Naive thymus-derived CD8-positive, alpha-beta T cell (primary cell): ENCODE measurements at regions not wholly inside any gene's neighbourhood (a gene's known extent, or its start where the extent isn't known, plus 50 kb on each side); places are given as distances from the start of the nearest gene placed in this dataset.

Source experiments
- ATAC-seq, 2 donors: fragments of 150-1000 bp; cut with Tn5 transposase in 1 of 2; sonication (Bioruptor Pico), chemical (Tn5 transposase) in 1 of 2; 1 replicate in 1 of 2; 2 replicates in 1 of 2; pipeline ENCODE4 v1.10.0; 2021; ENCODE audit warnings: mild to moderate bottlenecking in 2 of 2, moderate library complexity in 2 of 2
- POLR2A ChIA-PET: fragments of 350-600 bp; sonication (Branson Sonifier 250); formaldehyde crosslinking; loops from one replicate; lab custom pipeline; 2021; ENCODE audit warnings: antibody characterized with exemption; lab: Charles Lee
- DNase-seq, 10 donors: peaks; one replicate each; pipeline versions ENCODE4 v3.0.0 to v3.0.0-alpha.2; 2020 to 2022
- H3K27ac Mint-ChIP-seq, 10 donors: one replicate each; pipeline ENCODE4 v1.8.0; 2020 to 2022; ENCODE audit warnings: mild to moderate bottlenecking in 10 of 10, mixed read lengths in 10 of 10, moderate library complexity in 4 of 10, inconsistent platforms in 1 of 10
- H3K27me3 Mint-ChIP-seq, 5 donors: one replicate each; pipeline ENCODE4 v1.8.0; 2021 to 2022; ENCODE audit warnings: mixed read lengths in 5 of 5
- H3K36me3 Mint-ChIP-seq, 3 donors: one replicate each; pipeline ENCODE4 v1.8.0; 2020 to 2022; ENCODE audit warnings: mixed read lengths in 3 of 3, mild to moderate bottlenecking in 2 of 3, inconsistent platforms in 1 of 3
- H3K4me1 Mint-ChIP-seq, 4 donors: one replicate each; pipeline ENCODE4 v1.8.0; 2021 to 2022; ENCODE audit warnings: mixed read lengths in 4 of 4
- H3K4me3 Mint-ChIP-seq, 10 donors: one replicate each; pipeline ENCODE4 v1.8.0; 2020 to 2022; ENCODE audit warnings: mild to moderate bottlenecking in 10 of 10, mixed read lengths in 10 of 10, moderate library complexity in 6 of 10, inconsistent platforms in 1 of 10
- H3K9me3 Mint-ChIP-seq, 9 donors: one replicate each; pipeline ENCODE4 v1.8.0; 2020 to 2022; ENCODE audit warnings: mixed read lengths in 9 of 9, mild to moderate bottlenecking in 3 of 9, inconsistent platforms in 1 of 9, moderate library complexity in 1 of 9

DNA sequence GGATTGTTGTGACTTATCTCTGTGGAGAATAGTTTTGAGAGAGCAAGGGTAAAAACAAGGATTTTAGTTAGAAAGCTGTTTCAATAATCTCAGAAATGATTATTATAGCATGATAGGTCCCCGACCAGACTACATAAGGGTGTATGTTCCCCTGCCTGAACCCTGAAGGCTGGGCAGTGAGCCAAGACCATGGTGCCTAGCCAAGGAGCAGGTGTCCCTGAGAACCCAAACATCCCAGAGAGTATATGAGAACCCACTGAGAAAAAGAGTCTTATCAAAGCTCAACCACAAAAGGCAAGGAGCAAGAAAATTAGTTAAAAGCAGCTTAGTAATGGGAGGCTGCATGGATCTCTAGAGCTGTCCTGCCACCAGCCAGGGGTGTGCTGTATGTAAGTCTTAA lies 94.9 kb upstream of the UNC5C start:
- H3K36me3 Mint-ChIP-seq, result no peaks in the 10 kb centered on the region

GRCh38 chr4:95641571-95641970 lies 92.8 kb upstream of the UNC5C start:
- Mint-ChIP-seq H3K4me3 (no peak overlapping the region), H3K36me3 (no peaks in the 10 kb centered on the region), H3K4me1 (no peaks in the 10 kb centered on the region), H3K9me3 (no peaks in the 10 kb centered on the region), H3K27me3 (peaks cover 0 to 2% (median 0%) of the 10 kb centered on the region in 5 donors), H3K27ac (no peak overlapping the region)
- POLR2A ChIA-PET, result no interaction called here
- ATAC-seq, result no peak
- no peak for DNase-seq

More for the DNA sequence above, 94.9 kb upstream of the UNC5C start:
- H3K27me3 Mint-ChIP-seq, result no peaks in the 10 kb centered on the region
- POLR2A ChIA-PET, result no interaction called here
- H3K9me3 Mint-ChIP-seq, result no peaks in the 10 kb centered on the region
- no peak overlapping the region for H3K4me3 Mint-ChIP-seq
- DNase-seq (no peak), ATAC-seq (no peak)
- no peaks in the 10 kb centered on the region for H3K4me1 Mint-ChIP-seq
- H3K27ac Mint-ChIP-seq, result no peak overlapping the region

DNA sequence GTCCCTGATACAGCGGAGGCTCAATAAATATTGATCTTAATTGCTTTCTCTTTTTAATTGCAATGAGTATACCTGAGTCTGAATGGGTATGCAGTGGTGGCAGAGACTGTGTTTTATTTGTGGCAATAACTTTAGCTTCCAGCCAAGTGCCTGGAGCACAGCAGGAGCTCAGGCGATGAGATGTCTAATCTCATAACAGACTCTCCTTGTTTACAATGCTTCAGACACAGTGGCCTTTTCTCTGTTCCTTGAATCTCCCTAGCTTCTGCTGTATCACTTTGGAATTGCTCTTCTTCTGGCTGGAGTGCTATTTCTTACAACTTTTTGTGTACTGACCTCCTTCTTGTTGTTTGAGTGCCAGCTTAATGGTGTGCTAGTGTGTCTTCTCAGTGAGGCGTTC lies 91.5 kb upstream of the UNC5C start:
- DNase-seq (no peak), ATAC-seq (no peak)
- Mint-ChIP-seq H3K9me3 (peaks cover 0 to 5% (median 0%) of the 10 kb centered on the region in 9 donors), H3K36me3 (no peaks in the 10 kb centered on the region), H3K4me1 (no peaks in the 10 kb centered on the region), H3K4me3 (no peak overlapping the region), H3K27ac (no peak overlapping the region), H3K27me3 (peaks cover 0 to 2% (median 0%) of the 10 kb centered on the region in 5 donors)
- POLR2A ChIA-PET, result no interaction called here

DNA sequence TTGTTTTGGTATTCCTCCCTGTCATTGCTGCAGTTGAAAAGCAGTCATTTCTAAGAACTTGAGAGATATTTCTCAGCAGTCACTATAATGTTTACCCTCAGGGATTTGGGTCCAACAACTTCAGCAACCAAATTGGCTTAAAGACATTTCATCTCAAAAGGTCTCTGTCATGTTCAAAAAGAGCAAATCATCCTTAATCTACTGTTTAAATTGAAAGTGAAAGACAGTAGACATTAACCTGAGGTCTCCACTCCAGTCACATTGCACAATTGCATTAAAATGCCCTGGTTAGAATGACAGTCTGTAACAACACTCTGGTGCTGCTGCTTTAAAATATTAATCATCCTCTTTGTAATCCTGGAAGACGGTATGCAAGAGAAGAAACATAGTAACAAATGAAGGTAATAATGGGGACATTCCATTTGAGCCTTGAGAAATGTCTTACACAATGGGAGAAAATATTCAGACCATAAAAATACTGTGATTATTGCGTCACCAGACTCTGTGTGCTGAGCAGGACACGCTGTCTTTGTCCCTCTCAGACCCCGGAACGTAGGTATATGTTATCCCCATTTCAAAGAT lies 90.2 kb upstream of the UNC5C start:
- DNase-seq, result no peak
- Mint-ChIP-seq H3K27me3 (peaks cover 0 to 6% (median 0%) of the 10 kb centered on the region in 5 donors), H3K27ac (no peak overlapping the region), H3K4me1 (no peaks in the 10 kb centered on the region), H3K36me3 (no peaks in the 10 kb centered on the region), H3K4me3 (no peak overlapping the region), H3K9me3 (peaks cover 0 to 5% (median 0%) of the 10 kb centered on the region in 9 donors)
- POLR2A ChIA-PET, result no interaction called here
- no peak for ATAC-seq

- Mint-ChIP-seq H3K27me3 (peaks cover 0 to 6% (median 0%) of the 10 kb centered on the region in 5 donors), H3K9me3 (peaks cover 0 to 5% (median 0%) of the 10 kb centered on the region in 9 donors), H3K4me1 (no peaks in the 10 kb centered on the region), H3K27ac (no peak overlapping the region), H3K4me3 (no peak overlapping the region), H3K36me3 (no peaks in the 10 kb centered on the region)
- POLR2A ChIA-PET, result no interaction called here
- DNase-seq (no peak), ATAC-seq (no peak)
Measured at GRCh38 chr4:95637043-95637600, 88.3 kb upstream of the UNC5C start.

DNA sequence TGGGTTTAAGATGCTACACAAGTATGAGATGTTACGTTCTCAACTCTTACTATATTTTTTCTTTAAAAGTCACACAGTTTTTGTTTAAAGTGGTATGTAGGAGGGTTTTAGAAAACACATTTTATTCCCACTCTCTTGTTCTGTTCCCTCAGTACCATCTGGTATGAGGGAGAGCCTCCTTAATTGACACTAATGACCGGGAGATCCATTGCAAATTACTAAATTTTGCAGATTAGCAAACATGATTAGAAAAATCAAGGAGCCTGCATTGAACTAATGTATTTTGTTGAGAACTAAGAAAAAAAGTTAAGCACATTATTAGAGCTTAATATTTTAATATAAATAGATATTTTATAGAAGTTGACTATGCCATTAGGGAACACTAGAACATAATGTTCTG lies 87.3 kb upstream of the UNC5C start:
- Mint-ChIP-seq H3K4me3 (no peak overlapping the region), H3K27me3 (peaks cover 0 to 6% (median 0%) of the 10 kb centered on the region in 5 donors), H3K36me3 (no peaks in the 10 kb centered on the region), H3K4me1 (no peaks in the 10 kb centered on the region), H3K9me3 (peaks cover 0 to 5% (median 0%) of the 10 kb centered on the region in 9 donors), H3K27ac (no peak overlapping the region)
- ATAC-seq (no peak), DNase-seq (no peak)
- POLR2A ChIA-PET, result no interaction called here

GRCh38 chr4:95627709-95628108 lies 78.9 kb upstream of the UNC5C start:
- no peak overlapping the region for H3K27ac Mint-ChIP-seq
- no peak overlapping the region for H3K4me3 Mint-ChIP-seq
- no peaks in the 10 kb centered on the region for H3K4me1 Mint-ChIP-seq
- POLR2A ChIA-PET, result no interaction called here
- H3K36me3 Mint-ChIP-seq, result no peaks in the 10 kb centered on the region
- H3K9me3 Mint-ChIP-seq, result no peaks in the 10 kb centered on the region
- H3K27me3 Mint-ChIP-seq, result peaks cover 0 to 3% (median 0%) of the 10 kb centered on the region in 5 donors
- DNase-seq, result no peak
- no peak for ATAC-seq

DNA sequence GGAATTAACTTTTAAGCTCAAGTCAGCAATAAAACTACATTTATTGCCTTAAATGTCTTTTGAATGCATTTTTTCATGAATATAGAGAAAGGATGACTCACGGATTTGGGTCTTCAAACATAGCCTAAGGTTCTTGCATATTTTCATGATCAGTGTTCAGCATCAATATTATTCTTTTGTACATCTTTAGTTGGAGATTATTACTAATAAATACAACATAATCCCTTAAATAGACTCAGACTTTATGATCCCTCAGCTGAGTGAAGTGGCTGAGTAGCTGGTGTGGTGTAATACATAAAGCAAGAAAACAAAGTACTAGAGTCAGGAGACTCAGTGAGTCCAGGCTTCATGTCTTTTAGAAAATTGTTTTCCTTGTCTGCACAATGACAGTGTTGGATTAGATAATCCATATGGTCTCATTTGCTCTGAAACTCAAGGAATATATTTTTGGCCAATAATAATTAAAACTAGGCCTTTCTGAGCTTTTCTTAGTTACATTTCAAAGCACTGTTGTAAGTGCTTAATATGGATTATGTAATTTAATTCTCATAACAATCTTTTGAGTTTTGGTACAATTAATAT lies 78.3 kb upstream of the UNC5C start:
- Mint-ChIP-seq H3K9me3 (no peaks in the 10 kb centered on the region), H3K36me3 (no peaks in the 10 kb centered on the region), H3K27ac (no peak overlapping the region), H3K4me1 (no peaks in the 10 kb centered on the region), H3K27me3 (peaks cover 0 to 3% (median 0%) of the 10 kb centered on the region in 5 donors), H3K4me3 (no peak overlapping the region)
- POLR2A ChIA-PET, result no interaction called here
- ATAC-seq (no peak), DNase-seq (no peak)

- Mint-ChIP-seq H3K36me3 (no peaks in the 10 kb centered on the region), H3K9me3 (peaks cover 0 to 2% (median 0%) of the 10 kb centered on the region in 9 donors), H3K27ac (no peak overlapping the region)
Measured at GRCh38 chr4:95625020-95625419, 76.2 kb upstream of the UNC5C start.

DNA sequence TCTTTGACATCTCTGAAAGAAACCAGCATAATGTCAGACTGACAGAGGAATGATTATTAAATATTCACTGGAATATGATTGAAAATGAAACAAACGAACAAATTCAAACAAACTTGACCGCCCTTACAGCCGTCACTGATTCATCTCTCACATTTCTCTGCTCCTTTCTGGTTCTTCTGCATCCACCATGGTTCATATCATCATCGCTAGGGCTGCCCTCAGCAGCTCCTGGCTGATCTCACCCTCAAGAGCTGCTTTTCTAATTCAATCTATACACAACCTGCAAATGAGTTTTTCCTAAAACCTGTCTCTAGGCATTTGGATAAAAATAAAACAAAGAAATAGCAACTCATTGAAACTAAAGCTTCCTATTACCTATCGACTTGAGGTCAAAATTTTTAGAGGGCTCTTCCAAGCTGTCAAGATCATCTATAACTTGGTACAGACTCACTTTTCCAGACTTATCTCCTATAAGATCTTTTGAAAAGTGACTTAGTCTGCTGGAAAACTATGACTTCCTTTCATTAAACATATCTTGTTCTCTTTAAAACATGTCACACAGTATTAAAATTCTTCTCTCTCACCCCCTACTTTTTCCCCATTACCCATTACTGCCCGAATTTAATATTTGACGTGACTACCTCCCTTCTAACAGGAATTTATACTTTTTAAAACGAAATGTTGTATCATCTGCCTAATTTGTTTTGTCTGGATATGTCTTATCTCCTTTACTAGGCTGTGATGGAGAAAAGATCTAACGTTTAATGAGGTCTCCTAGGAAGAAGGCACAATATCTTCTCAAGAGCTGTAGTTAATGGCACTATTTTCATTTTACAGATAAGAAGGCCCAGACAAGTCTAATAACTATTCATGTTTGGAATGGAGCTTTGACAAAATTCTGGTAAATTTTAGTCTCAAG lies 71.0 kb upstream of the UNC5C start:
- ATAC-seq (no peak), DNase-seq (no peak)
- Mint-ChIP-seq H3K27me3 (no peaks in the 10 kb centered on the region), H3K36me3 (no peaks in the 10 kb centered on the region), H3K9me3 (peaks cover 0 to 16% (median 0%) of the 10 kb centered on the region in 9 donors), H3K4me1 (no peaks in the 10 kb centered on the region), H3K27ac (no peak overlapping the region), H3K4me3 (no peak overlapping the region)
- POLR2A ChIA-PET, result no interaction called here

More at GRCh38 chr4:95625020-95625419, 76.2 kb upstream of the UNC5C start:
- no peak for DNase-seq
- POLR2A ChIA-PET, result no interaction called here
- no peaks in the 10 kb centered on the region for H3K4me1 Mint-ChIP-seq
- no peak for ATAC-seq
- no peak overlapping the region for H3K4me3 Mint-ChIP-seq
- no peaks in the 10 kb centered on the region for H3K27me3 Mint-ChIP-seq

DNA sequence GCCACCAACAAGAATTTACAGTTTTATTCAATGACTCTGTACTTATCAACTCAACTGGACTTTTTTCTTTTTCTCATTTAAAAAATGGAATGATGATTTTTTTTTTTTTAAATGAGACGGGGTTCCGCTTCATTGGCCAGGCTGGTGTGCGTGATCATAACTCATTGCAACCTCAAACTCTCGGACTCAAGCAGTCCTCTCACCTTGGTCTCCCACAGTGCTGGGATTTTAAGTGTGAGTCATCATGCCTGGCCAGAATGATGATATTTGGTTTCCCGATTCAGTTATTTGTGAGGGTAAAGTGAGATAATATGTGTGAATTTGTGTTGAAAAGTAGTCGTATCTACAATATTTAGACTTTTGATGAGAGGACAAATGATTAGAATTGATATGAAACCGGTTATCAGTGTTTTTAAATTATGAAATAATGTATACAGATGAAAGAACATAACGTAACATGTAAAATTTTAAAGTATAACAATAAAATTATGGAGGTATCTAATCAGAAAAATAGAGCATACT lies 66.0 kb upstream of the UNC5C start:
- Mint-ChIP-seq H3K4me3 (no peak overlapping the region), H3K9me3 (peaks cover 0 to 16% (median 0%) of the 10 kb centered on the region in 9 donors), H3K27ac (peak overlapping the region in 1 of 10 donors; percentile 7), H3K4me1 (no peaks in the 10 kb centered on the region), H3K36me3 (no peaks in the 10 kb centered on the region), H3K27me3 (peaks cover 0 to 3% (median 0%) of the 10 kb centered on the region in 5 donors)
- no peak for DNase-seq
- ATAC-seq, result no peak
- POLR2A ChIA-PET, result no interaction called here

DNA sequence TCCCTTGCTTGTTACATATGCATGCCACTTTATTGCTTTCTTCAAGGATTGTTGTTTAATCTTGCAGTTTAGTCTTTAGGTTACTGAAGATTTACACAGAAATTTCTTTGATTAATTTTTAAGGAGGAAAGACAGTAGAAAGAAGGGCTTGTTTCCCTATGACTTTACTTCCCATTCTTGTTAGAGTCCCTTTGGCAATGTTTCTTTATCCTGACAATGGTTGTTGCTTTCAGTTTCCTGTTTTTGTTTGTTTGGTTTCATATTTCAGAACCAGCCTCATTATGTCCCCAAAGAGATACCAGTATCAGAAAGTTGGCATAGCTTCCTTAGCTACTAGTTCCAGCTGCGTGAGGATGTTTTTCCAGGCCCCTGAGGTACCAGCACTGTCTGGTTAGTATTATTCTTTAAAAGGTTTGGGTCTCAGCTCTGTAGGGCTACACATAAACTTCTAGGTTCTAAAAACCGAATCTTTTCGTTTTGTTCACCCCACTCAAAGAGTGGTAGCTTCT lies 61.3 kb upstream of the UNC5C start:
- Mint-ChIP-seq H3K36me3 (no peaks in the 10 kb centered on the region), H3K4me1 (no peaks in the 10 kb centered on the region), H3K27me3 (peaks cover 0 to 8% (median 0%) of the 10 kb centered on the region in 5 donors), H3K4me3 (no peak overlapping the region), H3K9me3 (no peaks in the 10 kb centered on the region), H3K27ac (no peak overlapping the region)
- no peak for ATAC-seq
- DNase-seq, result no peak
- POLR2A ChIA-PET, result no interaction called here
